NCI-H2171 (cell line): ENCODE measurements at regions not wholly inside any gene's neighbourhood (a gene's known extent, or its start where the extent isn't known, plus 50 kb on each side); places are given as distances from the start of the nearest gene placed in this dataset.

Experiments
- DNase-seq: peaks from one replicate; lab custom pipeline; 2025; lab: John Stamatoyannopoulos, UW

DNA sequence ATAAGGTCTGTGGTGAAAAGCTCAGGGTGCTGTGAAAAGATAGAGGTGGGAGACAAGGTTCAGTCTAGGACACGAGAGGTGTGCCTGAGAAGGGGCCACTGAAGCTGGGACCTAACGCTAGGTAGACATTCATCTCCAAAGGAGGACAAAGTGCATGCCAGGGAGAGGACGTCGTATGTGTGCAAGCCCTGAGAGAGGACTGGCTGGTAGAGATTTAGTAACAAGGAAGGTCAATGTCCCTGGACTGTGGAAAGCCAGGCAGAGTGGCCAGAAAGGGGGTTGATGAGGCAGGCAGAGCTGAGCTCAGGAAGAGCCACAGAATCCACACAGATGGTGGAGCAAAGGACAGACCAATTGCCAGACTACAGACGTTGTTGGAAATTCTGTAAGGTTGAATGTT, 817.6 kb downstream of the CCSER2 start:
- no peak for DNase-seq

DNA sequence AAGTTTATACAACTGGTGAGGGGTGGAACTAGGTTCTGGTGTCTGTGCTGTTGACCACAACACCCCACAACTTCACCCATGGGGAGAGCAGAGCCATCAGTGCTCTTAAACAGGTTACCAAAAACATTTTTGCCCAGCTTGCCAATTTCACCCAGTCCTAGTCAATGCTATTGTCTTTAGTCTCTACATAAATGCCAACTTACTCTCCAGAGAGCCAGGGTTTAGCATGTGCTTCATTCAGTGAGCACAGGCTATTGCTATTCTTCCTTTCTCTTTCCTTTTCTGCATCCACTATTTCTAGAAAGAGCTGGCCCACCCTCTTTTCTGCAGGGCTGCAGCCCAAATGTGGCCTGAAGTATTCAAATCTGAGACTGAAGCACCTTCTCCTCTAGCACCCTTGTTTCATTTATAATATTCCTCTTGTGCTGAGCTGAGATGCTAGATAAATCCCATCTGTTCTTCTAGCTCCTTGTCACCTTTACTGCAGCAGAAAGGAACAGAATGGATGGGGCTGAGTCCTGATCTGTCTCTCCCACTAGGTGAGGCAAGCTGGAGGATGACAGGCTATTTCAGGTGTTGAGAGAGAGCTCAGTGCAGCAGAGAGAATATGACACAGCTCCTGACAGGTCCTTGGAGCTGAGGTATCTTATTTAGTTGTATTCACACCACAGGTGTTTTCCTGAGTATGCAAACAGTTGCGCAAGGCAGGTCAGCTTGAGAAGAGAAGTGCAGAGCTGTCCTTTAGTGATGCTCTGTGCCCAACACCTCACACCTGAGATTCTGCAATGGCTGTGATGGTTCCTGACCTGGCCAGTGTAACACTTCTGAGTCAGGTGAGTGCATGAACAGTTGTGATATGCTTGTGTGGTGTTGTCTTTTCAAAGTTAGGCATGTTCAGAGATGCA, 819.2 kb downstream of the CCSER2 start:
- DNase-seq: no peak

DNA sequence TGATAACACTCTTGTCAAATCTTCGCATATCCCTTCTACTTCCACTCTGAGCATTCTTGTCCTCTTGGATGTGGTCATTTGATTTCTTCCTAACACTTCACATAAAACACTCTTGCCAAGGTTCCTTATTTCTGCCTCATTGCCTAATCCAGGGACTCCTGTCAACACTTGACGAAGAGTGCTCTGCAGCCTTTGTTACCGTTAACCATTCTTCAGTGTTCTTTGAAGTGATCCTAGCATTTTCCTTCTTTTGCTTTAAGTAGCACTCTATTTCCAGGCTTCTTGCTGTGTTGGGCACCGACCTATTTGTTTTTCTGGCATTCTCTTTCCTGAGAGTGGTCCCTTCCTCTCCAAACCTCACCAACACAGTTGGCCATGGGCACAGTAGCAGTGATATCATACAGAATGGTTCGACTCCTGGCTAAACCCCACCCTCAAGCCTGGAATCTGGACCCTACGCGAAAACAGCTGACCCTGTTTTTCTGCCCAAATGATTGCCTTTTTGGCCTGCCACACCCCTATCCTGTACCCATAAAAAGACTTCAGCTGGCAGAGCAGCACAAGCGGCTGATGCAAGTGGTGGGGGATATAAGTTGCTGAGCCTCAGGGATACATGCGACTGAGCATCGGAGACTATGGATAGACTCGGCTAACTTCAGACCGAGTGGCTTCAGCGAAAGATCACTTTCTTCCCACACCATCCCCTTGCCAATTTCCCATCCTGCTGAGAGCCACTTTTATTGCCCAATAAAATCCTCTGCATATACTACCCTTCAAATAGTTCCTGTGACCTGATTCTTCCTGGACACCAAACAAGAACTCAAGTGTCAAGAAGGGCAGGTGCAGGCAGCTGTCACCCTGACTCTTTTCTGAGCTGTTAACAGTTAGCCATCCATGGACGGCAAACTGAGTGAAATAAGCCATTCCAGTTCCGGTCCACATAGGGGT, 820.6 kb downstream of the CCSER2 start:
- DNase-seq: no peak

DNA sequence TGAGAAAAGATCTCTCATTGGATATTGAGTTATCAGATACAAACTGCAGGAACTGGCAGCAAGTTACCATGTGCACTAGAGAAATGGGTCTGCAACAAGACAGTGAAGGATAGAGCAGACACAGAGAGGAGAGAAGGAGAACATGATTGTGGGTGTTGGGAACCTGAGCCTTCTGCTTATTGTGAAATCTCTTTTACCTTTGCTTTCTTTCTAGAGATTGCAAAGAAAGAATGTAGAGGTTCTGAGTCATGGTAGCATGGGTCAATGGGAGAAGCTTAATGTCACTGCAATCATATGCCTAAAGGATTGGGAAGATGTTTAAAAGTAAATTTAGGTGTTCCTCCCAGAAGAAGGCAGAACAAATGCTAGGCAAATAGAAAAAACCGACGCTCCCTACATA, 821.4 kb downstream of the CCSER2 start:
- DNase-seq: no peak

DNA sequence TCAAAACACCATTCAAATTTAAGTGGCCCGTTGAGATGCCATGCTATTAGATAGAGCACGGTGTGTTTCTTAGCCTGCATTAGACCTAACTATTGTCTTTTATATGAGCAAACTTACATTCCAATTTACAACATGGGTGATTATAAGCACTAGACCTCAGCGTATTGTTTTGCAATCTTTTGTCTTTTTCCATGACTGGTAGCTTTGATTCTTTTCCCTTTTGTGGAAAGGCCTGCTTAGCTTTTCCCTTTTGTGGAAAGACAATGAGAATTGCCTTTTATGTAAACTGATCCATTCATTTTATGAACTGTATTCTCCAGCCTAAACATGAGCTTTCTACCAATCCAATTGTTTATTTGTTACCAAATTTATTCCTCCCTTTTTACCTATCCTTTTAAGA, 823.1 kb downstream of the CCSER2 start:
- DNase-seq: no peak

DNA sequence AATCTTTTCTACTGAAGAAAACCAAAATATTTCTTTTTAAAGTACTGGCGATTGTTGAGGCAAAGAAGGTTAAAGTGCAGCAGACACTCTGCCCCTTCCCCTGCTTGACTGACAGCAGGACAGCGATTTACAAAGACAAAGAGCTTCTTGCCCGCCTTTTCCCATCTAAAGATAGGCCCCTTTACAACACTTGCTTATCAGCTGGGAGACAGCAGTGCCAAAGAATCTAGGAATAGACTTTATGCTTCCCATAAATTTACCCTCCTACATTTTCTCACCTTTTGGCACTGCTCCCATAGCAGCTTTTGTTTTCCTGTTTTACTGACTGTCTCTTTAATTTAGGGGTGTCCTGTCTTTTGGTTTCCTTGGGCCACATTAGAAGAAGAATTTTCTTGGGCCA, 824.1 kb downstream of the CCSER2 start:
- no peak for DNase-seq

DNA sequence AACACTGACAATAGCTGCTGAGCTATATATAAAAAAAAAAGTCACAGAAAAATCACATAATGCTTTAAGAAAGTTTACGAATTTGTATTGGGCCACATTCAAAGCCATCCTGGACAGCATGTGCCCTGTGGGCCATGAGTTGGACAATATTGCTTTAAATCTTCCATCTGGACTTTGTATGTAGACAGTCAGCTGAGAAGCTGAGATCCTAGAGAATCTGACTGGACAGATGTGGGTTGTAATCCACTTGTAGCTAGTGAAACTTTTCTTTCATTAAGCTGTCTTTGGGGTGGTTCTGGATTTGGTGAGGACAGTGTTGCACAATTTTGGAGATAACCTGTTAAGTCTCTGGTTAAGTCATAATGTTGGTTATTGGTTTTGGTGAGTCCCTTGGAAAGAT, 824.5 kb downstream of the CCSER2 start:
- no peak for DNase-seq

DNA sequence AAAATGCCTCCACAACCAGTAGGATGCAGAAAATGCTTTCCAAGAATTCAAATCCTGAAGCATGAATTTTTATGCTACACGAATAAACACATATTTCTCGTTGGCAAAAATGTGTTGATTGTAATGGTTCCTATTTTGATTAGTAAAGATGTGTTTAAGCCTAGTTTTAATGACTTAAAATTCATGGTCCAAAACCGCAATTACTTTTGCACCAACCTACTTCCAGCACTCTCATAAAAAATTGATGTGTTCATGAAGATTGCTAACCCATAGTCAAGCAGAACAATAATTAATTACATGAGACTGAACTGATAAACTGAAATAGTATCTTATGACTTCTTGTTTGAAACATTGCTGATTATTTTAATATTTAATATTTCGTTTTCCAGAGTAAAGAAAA, 828.8 kb downstream of the CCSER2 start:
- no peak for DNase-seq

DNA sequence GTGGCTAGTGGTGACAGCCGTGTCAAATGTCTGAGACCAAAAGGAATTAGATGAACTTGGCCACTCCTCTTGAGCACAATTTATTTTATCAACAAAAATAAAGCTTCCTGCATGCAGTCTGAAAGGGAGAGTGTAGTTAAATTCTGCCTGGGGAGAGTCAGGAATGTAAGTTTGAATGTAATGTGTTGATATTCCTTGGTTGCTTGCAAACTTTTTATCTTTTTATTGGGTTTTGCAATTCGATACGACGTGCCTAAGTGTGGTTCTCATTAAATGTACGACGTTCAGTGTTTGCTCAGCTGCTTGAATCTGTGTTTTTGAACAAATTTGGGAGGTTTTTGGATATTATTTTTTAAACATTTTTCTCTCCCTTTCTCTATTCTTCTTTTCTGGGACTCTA, 839.9 kb downstream of the CCSER2 start:
- DNase-seq: no peak

DNA sequence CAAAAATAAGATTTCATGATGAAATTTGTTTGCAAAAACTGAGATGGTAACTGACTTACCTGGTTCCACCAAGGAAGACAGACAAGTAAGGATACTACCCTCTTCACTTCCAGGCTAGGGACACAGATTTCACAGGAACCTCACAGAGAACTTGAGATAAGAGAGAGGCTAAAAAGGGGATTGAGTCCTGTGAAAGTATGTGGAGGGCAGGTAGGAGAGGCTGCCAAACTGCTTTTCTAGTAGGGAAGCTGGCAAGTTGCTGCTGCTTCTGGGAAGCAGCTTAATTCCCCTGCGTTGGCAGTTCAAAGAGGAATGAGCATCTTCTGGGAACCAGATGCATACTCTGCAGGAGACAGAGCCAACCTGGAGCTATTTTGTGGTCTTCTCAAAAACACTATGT, 841.6 kb downstream of the CCSER2 start:
- no peak for DNase-seq

DNA sequence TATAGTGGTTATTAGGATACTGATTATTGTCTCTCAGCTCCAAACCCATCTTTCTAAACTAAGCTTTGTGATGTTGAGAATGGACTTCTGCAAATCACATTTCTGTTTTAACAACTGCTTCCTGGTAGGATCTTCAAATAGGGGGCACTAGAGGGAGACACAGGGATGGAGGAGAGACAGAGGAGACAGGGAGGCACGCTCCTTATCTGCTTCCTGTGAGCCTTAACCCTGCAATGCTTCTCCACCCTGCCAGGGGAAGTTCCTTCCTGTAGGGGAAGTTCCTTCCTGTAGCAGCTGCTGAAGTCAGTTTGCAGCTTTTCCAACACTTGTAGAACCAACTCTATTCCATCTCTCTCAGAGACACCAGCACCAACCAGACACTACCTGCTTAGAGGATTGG, 847.2 kb downstream of the CCSER2 start:
- DNase-seq: no peak

DNA sequence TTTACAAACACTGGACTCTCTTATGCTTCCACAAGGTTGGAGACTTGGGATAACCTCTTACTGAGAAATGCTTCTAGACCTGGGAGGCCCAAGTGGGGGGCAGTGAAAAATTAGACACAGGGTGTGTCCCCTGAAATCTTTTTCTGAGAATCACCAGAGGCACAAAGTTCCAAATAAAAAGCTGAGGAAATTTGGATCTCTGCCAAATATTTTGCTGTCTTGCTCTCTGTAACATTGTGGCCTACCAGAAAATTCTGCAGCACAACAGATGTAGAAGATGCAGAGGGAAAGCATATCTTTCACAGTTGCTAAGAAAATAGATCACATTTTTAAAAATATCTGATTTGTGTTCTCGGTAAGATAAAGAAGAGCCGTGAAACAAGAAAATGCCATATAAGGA, 849.4 kb downstream of the CCSER2 start:
- DNase-seq: no peak

DNA sequence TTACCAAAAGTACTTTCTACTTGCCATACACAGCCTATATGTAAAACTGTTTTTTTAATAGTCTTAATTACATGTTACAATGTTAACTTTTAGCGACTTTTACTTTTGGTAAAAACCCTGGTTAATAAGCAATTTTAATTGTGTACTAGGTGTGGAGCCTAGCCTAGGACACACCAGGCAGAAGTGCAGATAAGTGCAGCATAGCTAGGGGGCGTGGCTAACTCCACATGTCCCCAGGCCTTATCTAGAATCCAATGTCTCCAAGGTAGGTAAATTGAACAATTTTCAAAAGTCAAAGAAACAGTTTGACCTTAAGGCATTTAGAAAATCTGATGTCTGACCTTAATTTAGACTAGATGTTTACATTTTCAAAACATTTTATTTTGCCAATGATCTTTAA, 858.7 kb downstream of the CCSER2 start:
- no peak for DNase-seq

DNA sequence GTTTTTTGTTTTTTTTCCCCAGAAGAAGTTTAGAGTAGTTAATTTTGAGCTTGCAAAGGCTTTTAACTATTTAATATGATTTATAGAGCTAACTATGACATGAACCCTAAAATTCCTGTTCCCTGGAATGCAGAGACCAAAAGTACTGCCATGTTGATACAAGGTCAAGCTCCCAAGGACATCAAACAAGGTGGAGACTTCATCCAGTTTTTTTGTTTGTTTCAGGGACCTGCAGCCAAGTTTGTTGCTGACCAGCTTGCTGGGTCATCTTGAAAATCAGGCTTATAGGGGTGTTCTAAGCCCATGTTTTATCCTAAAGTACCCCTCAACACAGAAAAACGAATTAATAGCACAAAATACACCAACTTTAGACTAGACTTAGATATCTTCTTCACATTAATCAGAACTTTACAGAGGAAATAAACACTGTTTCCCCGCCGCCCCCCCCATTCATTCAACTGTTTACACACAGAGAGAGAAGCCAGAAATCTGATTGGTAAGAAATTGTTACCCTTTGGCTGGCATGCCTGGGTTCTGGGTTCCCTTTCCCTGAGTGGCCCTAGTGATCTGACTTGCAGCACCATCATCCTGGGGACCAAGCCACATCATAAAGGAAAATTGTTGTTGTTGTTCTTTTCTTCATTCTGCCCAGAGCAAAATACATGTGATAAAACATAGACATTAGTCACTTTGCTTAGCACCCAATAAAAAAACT, 860.5 kb downstream of the CCSER2 start:
- DNase-seq: no peak

DNA sequence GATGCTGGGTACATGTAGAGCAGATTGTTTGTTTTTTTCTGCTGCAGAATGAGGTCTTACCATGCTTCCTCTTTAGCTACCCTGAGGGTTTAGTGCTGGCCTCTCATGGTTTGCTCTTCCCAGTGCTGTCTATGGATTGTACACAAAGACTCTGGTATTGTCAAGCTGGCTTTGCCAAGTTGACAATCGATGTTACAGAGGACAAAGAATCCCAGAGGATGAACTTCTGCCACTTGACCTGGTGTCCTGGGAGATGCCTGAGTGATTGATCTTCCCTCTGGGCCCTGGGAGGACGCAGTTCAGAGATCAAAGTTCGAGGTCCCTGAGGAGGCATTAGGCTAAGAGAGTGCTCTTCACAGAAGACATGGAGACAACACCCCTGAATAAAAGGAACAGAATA, 865.4 kb downstream of the CCSER2 start:
- no peak for DNase-seq

DNA sequence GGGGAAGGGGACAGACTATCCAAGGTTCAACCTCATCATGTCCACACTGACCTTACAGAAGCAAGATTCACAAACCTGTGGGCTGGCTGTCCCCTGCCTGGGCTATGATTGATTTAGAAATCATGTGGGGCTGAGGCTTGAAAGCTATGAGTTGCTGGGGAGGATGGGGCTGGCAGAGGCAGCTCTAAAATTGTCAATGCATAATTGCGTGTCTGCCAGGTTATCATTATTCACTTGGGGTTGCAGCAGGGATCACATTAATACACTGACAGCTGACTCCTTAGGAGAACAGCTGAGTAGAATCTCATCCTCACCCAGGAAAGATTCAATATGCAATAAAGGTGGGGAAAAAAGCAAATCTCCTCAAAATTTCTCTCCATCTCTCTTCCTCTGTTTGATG, 866.3 kb downstream of the CCSER2 start:
- DNase-seq: no peak

DNA sequence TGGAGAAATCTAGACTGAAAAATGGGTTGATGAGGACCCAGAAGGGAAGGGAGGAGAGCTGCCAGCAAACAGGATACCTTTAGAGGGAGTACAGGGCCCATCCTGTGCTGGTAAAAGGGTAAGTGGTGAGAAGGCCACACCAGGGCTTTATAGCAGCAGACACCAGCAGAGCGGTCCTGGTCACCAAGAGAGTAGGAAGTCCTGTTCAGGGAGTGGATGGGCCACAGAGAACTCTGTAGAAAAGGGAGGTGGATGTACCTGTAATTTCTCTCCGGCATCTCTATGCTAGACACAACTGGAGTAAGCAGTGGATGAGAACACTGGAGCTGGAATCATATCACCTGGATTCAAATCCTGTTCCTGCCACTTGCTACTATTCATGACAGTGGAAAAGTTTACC, 867.2 kb downstream of the CCSER2 start:
- DNase-seq: no peak

DNA sequence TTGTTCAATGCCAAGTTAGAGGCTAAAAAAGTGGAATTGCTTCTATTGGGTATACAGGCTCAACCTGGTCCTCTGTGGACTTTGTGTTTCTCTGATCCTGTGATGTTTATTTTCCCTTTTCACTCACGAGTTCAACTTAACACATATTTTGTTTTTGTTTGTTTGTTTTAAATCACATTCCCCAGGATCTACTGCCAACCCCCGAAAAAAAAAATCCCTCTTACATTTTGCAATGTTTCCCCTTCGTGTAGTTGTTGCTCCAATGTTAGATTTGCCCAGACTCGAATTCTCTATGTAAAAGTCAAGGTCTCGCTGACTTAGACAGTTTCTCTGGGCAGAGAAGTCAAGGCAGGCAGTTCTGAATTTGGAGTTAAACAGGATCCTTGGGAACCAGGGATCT, 876.4 kb downstream of the CCSER2 start:
- no peak for DNase-seq

DNA sequence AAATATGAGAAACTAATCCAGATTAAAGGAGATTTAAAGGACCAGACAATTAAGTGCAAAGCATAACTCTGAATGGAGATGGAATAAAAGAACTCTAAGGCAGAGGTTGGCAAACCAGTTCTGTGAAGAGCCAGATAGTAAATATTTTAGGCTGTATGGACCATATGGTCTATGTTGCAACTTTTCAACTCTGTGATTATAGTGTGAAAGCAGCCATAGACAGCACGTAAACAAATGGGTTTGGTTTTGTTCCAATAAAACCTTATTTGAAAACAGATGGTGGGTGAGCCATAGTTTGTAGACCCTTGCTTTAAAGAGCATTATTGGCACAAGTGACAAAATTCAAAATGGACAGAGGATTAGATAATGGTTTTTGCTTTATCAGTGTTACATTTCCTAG, 884.1 kb downstream of the CCSER2 start:
- DNase-seq: peak; percentile 19

DNA sequence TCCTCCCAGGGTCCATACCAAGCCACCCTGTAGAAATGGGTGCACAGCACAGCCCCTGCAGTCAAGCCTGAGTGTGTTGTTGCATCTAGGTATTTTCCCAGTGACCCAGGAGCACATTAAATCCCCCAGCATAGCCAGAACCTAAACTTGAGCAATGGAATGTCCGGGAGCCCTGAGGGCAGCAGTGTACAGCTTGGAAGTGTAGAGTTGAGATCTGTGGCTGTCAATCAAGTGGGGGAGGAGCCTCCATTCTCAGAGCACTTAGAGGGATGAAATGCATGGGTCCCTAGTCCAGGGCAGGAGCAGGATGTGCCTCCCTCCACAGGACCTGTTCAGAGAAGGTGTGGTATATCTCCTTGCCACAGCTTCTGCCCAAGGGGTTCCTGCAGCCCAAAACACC, 885.1 kb downstream of the CCSER2 start:
- DNase-seq: no peak

DNA sequence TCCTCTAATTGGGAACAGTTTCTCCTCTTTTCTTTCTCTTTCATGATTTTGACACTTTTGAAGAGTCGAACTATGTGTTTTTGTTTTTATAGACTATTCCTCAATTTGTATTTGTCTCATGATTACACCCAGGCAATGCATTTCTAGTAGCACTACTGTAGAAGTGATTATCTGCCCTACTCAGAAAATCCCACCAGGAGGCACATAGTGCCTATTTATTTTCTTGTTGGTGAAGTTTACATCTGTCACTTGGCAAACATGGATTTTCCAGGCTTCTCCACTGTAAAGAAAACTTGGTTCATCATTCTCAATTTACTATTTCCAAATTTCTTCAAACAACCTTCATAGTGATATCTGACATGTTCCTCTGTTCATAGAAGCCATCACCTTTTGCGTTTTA, 893.9 kb downstream of the CCSER2 start:
- DNase-seq: no peak

DNA sequence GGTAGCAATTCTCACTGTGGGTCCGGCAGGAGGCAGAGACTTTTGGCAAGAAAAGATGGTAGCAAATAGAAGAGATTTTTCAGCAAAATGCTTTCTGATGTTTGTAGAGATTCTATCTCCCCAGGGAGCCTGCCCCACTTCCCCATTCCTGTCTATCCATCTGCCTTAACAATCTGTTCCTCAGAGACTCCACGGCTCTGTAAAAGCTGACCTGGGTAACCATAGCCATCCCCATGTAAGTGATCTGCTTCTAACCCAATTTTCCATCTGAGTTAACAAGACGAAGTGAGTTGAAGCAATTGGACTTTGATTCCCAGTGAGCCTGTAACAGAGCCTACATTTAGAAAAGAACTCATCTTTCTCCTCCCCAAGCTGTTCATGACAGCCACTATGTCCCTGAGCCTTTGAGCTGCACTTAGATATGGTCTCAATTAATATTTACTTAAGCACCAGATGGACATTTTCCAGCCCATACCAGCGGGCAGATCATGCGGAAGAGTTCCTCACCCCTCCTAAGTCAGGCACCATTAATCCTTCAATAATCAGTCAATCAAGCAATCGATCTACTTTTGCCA, 896.1 kb downstream of the CCSER2 start:
- DNase-seq: peak; percentile 71
